ENCODE measurements at regions not wholly inside any gene's neighbourhood (a gene's known extent, or its start where the extent isn't known, plus 50 kb on each side); places are given as distances from the start of the nearest gene placed in this dataset.

- DNase-seq (ENCODE audit: low spot score): no peak
Measured at GRCh38 chr19:30122431-30122830, 180.4 kb downstream of the URI1 start.

DNA sequence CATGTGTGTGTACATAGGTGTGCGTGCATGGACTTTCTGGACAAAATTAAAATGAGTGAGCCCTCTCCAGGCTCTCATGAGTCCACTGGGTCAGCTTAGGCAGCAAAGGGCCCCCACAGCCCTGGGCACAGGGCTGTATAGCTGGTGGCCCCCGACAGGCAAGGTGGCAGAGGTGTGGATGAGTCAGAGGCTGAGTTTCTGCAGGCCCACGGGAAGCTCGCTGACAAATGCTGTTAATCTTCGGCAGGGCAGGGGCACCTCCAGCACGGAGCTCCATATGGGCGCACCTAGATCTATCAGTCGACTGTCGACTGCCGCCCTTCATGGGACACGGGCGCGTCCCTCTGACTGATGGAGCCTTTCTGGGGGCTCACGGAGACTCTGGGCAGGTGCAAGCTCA lies 181.1 kb downstream of the URI1 start:
- DNase-seq (ENCODE audit: low spot score): no peak

- no peak for DNase-seq (ENCODE audit: low spot score)
Measured at GRCh38 chr19:30123611-30124010, 181.6 kb downstream of the URI1 start.

- DNase-seq (ENCODE audit: low spot score): no peak
Measured at GRCh38 chr19:30128211-30128610, 186.2 kb downstream of the URI1 start.

GRCh38 chr19:30130356-30131122 lies 188.5 kb downstream of the URI1 start:
- no peak for DNase-seq (ENCODE audit: low spot score)

DNA sequence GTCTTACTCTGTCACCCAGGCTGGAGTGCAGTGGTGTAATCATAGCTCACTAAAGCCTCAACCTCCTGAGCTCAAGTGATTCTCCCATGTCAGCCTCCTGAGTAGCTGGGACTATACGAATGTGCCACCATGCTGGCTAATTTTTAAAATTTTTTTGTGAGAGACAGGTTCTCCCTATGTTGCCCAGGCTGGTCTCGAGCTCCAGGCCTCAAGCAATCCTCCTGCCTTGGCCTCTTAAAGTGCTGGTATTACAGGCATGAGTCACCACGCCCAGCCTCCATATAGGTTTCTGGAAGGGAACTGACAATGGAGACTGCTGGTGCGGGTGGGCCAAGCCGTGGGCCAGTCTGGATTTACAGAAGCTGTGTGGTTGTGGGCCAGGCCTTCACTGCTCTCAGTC lies 189.2 kb downstream of the URI1 start:
- no peak for DNase-seq (ENCODE audit: low spot score)

- DNase-seq (ENCODE audit: low spot score): no peak
Measured at GRCh38 chr19:30131722-30132291, 189.8 kb downstream of the URI1 start.

DNA sequence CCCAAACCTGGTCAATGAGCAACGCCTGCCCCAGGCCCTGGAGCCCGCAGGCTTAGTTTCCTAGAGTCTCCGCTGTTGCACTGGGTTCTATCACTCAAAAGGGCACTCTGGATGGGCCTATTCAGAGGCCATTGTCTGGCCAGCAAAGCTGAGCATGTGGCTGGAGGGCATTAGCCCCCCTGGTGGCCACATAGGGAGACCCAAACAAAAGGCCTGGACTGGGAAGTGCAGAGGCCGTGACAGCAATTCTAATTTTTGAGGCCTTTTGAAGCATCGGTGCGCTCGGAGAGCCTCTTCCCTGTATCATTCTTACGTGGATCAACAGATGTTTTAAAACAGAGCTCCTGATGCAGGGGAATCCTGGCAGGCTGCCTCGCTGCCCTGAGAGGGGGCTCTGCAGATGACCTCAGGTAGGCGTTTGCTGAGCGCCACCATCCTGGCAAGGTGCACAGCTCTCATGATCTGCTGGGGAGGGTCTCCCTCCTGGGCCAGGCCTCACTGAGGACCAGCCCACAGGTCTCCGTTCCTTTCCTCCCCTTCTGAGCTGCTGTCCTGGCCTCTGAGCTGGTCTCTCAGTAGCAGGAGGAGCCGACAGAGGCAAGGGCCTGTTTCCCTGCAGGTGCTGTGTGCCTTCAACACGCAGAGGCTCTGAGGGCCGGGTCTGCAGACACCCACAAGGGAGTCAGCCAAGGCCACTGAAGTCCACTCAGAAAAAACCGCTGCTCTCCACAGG lies 190.5 kb downstream of the URI1 start:
- no peak for DNase-seq (ENCODE audit: low spot score)

DNA sequence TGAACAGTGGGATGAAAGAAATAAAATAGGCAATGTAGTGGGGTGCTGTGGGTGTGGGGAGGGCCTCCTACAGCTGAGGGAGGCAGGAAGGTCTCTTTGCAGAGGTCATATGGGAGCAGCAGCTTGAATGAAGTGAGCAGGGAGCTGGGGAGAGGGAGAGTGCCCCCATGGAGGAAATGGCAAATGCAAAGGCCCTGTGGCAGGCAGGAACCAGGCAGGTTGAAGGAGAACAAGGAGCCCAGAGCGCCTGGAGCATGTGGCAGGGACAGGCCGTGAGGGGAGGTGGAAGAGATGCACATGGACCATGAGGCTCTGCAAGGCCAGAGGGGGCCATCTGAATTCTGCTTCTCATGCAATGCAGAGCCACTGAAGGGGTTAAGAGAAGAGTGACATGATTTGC lies 191.8 kb downstream of the URI1 start:
- no peak for DNase-seq (ENCODE audit: low spot score)

- no peak for DNase-seq (ENCODE audit: low spot score)
Measured at GRCh38 chr19:30135093-30135757, 193.2 kb downstream of the URI1 start.

GRCh38 chr19:30135797-30136196 lies 193.8 kb downstream of the URI1 start:
- no peak for DNase-seq (ENCODE audit: low spot score)

DNA sequence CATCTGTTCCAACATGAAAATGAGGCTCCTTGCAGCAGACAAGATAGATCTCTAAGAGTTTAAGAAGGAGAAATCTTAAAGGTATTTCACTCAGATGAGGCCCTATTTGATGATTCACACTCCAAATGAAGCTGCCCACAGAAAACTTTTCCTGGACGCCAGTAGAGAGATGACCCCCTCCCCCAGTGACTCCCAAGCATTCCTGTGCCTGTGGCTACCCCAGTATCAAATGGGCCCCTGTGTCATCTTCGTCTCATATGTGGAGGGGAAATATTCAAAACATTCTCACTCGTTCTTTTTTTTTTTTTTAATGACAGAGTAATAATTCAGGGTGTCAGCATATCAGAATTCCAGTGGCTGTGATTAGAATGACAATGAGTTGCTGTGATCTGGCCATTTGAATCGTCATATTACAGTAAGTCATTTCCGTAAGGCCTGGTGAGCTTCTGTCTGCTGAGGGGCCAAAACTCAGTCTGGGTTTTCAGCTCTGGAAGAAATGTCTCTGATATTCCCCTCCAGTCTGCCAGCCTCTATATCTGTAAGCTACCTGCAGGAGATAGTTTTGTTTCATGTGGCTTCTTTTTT lies 194.7 kb downstream of the URI1 start:
- DNase-seq (ENCODE audit: low spot score): no peak

DNA sequence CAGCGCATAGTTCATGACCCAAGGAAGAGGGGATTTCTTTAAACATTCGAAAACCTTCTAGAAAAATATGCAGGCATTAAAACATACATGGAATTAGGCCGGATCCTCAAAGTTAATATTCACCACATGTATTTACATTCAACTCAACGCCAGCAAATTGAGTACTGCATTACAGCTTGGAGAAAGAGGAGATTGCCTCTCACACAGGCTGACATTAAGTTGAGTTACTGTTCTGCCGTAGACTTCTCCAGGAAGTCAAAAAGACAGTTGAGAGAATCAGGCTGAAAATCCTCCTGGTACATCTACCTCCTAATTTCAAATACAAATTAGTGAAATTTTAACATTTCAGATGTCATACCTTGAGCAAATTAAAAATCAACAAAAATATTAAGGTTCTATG lies 195.7 kb downstream of the URI1 start:
- no peak for DNase-seq (ENCODE audit: low spot score)

DNA sequence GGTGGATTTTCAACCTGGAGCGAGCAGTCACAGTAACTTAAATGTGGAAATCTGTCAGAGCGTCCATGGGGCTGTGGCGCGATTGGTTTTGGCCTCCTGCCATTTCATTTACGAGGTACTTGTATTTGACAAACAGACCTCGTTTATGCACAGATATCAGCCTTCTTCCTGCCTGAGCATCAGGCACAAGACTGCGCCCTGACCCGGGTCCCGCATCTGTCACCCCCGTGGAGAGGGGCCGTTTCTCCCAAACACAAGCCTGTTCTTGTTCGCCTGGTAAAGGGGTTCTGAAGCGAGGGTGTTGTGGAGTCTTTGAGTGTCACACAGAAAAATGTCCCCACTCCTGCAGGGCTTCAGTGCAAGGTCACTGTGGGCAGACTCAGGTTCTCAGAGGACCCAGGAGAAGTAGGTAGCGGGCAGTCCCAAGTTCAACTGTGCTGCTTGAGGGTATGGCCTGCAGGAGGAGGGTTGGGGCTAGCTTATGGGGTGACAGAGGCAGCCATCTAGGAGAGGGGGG lies 202.3 kb downstream of the URI1 start:
- no peak for DNase-seq (ENCODE audit: low spot score)

DNA sequence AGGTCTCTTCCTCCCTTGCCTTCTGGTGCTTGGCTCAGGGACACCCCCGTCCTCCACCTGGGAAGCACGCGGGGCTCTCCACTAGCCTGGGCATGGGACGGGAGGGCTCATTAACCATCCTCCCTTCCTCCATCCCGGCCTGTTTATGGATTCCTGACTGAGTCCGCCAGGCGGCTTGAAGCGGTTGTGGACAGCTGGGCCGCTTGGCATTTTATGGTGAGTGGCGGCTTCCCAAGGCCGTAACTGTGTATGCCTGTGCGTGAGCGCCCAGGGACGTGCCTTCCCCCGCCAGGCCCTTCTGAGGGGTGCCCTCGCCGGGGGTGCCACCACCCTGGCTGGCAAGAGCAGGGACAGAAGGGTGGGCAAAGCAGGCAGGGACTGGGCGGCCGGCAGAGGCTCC lies 202.8 kb downstream of the URI1 start:
- no peak for DNase-seq (ENCODE audit: low spot score)

- DNase-seq (ENCODE audit: low spot score): no peak
Measured at GRCh38 chr19:30145467-30145866, 203.4 kb downstream of the URI1 start.

DNA sequence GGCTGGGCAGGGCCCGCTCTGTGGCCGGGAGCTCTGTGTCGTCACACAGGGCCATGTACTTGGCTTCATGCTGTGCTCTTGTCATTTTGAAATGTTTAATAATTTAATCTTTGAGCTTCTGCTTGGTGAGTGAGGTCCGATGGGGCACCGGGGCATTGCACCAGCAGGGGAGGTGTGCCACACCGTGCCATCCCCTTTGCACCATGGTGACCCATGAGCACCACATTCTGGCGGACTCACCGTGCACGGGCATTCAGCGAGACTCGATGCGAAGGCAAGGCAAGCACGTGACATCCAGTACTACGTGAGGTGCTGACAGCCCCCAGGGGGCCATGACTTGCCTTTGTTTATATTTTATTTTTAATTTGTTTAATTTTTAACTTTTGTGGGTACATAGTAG lies 204.3 kb downstream of the URI1 start:
- no peak for DNase-seq (ENCODE audit: low spot score)

GRCh38 chr19:30148039-30148790 lies 206.2 kb downstream of the URI1 start:
- no peak for DNase-seq (ENCODE audit: low spot score)

DNA sequence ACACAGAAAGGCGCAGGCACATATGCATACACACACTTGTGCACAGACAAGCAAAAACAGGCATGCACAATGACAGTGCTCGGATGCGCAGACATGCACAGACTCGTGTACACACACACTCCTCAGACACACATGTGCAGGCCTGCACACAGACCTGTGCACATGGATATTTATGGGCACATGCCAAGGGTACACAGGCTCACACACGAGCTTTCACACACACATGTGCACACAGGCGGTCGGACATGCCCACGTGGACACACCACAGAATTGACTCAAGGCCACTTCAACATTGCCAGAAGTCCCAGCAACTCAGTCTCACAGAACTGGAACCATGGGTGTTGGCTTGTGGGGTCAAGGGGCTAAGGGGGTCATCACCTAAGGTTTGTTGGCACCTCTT lies 206.8 kb downstream of the URI1 start:
- DNase-seq (ENCODE audit: low spot score): no peak

GRCh38 chr19:30149300-30149699 lies 207.3 kb downstream of the URI1 start:
- DNase-seq (ENCODE audit: low spot score): no peak

GRCh38 chr19:30150626-30151025 lies 208.6 kb downstream of the URI1 start:
- no peak for DNase-seq (ENCODE audit: low spot score)
